GM10248 (cell line): ENCODE measurements at regions not wholly inside any gene's neighbourhood (a gene's known extent, or its start where the extent isn't known, plus 50 kb on each side); places are given as distances from the start of the nearest gene placed in this dataset.

Experiments
- CTCF ChIA-PET: fragments of 300-600 bp; sonication (Branson Sonifier 250); formaldehyde crosslinking; extraction: SDS; loops from one replicate; lab custom pipeline; 2021; ENCODE audit warnings: antibody characterized with exemption; lab: Yijun Ruan, JAX
- POLR2A ChIA-PET: fragments of 350-650 bp; sonication (Branson Sonifier 250); formaldehyde crosslinking; extraction: SDS; loops from one replicate; lab custom pipeline; 2020; ENCODE audit warnings: antibody characterized with exemption; lab: Yijun Ruan, JAX
- DNase-seq: peaks from one replicate; pipeline ENCODE4 v3.0.0; 2012; ENCODE audit errors: extremely low spot score
- TF ChIP-seq, protein P1 (sequence below): IDR thresholded peaks from 2 replicates; pipeline ENCODE4 v1.5.1; 2012; ENCODE audit warnings: mild to moderate bottlenecking, low read depth; ENCODE audit errors: extremely low read depth, missing control alignments, control extremely low read depth

- POLR2A ChIA-PET = no interaction called here
- CTCF ChIA-PET = interaction anchor here (1.1 kb wide), 1 partner anchor 12 kb away, joined by 3 read pairs; no protein-coding TSS in a partner anchor
- no peak for DNase-seq
- TF ChIP-seq, protein P1, sequence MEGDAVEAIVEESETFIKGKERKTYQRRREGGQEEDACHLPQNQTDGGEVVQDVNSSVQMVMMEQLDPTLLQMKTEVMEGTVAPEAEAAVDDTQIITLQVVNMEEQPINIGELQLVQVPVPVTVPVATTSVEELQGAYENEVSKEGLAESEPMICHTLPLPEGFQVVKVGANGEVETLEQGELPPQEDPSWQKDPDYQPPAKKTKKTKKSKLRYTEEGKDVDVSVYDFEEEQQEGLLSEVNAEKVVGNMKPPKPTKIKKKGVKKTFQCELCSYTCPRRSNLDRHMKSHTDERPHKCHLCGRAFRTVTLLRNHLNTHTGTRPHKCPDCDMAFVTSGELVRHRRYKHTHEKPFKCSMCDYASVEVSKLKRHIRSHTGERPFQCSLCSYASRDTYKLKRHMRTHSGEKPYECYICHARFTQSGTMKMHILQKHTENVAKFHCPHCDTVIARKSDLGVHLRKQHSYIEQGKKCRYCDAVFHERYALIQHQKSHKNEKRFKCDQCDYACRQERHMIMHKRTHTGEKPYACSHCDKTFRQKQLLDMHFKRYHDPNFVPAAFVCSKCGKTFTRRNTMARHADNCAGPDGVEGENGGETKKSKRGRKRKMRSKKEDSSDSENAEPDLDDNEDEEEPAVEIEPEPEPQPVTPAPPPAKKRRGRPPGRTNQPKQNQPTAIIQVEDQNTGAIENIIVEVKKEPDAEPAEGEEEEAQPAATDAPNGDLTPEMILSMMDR = no peak
These were observed 1496.8 kb upstream of the TMEM132C start for GRCh38 chr12:126770188-126770587.

DNA sequence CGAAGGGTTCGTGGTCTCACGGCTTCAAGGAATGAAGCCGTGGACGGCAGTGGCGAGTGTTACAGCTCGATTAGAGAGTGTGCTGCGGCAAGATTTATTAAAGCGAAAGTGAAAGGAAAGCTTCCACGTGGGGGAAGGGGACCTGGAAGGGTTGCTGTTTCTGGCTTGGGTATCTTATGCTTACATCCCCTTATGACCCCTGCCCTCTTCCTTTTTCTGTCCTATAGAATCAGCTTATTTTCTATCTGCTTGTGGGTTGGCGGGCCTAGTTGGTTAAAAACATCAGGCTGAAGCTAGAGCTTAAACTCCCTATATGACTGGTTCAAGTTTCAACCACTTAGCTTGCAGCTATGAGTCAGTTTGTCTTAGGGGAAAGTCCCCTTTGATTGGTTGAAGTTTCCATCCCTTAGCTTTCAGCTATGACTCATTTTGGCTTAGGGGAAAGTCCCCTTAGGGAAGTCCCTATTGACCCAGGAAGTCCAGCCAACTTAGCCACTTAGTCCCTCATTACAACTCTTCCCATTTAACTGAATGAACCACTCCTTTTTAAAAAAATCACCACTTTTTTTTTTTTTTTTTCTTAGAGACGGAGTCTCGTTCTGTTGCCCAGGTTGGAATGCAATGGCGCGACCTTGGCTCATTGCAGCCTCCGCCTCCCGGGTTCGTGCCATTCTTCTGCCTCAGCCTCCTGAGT lies 1494.7 kb upstream of the TMEM132C start:
- DNase-seq = peak; percentile 35
- CTCF ChIA-PET = interaction anchor here (0.7 to 1.6 kb wide), 2 partner anchors 12 to 25 kb away, joined by 3 to 4 read pairs; no protein-coding TSS in a partner anchor
- POLR2A ChIA-PET = no interaction called here
- TF ChIP-seq, protein P1 = no peak

GRCh38 chr12:126773012-126773411 lies 1494.0 kb upstream of the TMEM132C start:
- no peak for DNase-seq
- ChIA-PET CTCF (interaction anchor here (1.6 kb wide), 1 partner anchor 26 kb away, joined by 4 read pairs; no protein-coding TSS in a partner anchor), POLR2A (no interaction called here)
- TF ChIP-seq, protein P1 = no peak

DNA sequence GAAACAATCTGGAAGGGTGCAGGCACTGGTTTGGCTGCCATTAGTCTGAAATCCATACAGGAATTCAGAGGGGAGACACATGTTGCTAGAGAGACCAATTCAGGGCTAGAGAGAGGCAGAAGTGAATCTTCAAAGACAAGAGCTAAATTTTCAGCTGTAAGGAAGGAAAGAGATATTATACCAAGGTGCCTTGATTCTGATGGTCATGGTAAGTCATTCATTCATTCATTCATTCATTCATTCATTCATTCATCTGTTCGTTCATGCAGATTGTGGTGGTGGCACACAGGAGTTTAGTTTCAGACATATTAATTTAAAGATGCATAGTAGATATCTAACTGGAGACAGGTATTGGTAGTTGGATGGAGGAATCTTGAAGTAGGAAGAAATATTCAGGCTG lies 1493.5 kb upstream of the TMEM132C start:
- POLR2A ChIA-PET = no interaction called here
- CTCF ChIA-PET = interaction anchor here (1.6 kb wide), 1 partner anchor 26 kb away, joined by 4 read pairs; no protein-coding TSS in a partner anchor
- TF ChIP-seq, protein P1 = no peak
- no peak for DNase-seq

DNA sequence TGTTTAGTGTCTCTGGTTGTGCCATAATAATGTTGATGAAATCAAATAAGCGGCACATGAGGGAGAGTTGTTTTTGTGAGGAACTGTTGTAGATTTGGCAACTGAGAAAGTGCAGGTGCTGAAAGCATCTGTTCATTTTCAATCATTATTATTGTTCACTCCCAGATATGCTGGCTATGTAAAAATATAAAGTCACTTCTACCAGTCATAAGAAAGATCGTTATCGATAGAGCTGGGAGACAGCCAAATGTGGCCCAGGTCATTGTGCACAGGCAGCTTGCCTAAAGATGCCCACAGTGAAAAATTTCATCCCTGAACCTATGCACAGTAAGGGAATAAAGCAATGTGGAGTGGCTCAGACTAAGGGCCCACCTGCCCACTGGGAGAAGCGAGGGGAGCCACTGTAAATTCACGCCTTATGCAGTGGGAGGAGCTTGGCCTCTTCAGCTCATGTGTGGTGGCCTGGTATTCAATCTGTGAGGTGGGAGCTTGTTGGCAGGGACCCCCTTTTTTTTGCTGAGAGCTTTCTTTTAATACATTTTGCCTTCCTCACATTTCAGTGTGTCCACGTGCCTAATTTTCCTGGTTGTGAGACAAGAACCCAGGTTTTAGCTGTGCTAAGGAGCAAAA lies 1490.8 kb upstream of the TMEM132C start:
- no peak for DNase-seq
- ChIA-PET CTCF (no interaction called here), POLR2A (no interaction called here)
- TF ChIP-seq, protein P1 = no peak

DNA sequence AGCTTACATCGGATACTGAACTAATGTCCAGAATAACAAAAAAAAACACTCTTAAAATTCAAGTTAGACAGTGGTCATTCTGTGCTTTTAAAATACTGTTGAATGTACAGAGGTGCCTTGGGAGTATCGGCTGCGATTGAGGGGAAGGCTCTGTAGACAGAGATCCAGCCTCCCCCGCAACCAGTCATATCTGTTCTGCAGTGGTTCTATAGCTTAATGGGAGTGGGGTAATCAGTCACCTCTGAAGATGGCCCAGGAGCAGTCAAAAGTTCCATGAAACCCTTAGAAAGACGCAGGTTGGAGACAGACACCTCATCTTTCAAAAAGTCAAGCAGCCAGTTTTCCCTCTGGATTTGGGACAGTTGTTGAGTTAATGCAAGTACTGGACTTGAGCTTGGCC lies 1486.6 kb upstream of the TMEM132C start:
- TF ChIP-seq, protein P1 = no peak
- ChIA-PET CTCF (no interaction called here), POLR2A (no interaction called here)
- no peak for DNase-seq
